H1 (cell line): ENCODE measurements at regions not wholly inside any gene's neighbourhood (a gene's known extent, or its start where the extent isn't known, plus 50 kb on each side); places are given as distances from the start of the nearest gene placed in this dataset.

Experiments
- CTCF ChIA-PET: fragments of 300-600 bp; sonication (Branson Sonifier 250); formaldehyde crosslinking; loops from one replicate; lab custom pipeline; 2021; ENCODE audit not compliant: partially characterized antibody; lab: Charles Lee
- POLR2A ChIA-PET: fragments of 300-600 bp; sonication (Branson Sonifier 250); formaldehyde crosslinking; loops from one replicate; lab custom pipeline; 2021; ENCODE audit warnings: inconsistent platforms; ENCODE audit not compliant: partially characterized antibody; lab: Charles Lee
- DNase-seq, 2 experiments: peaks; one replicate each; pipeline versions ENCODE4 v3.0.0 to v3.0.0-alpha.2; 2010 to 2022; ENCODE audit warnings: low spot score in 2 of 2, low read depth in 1 of 2, mixed read lengths in 1 of 2
- FAIRE-seq: peaks from 2 replicates; lab custom pipeline; 2011; peaks lifted over from hg19 to GRCh38; lab: Jason Lieb, UNC
- H2AFZ ChIP-seq: 2 replicates; pipeline ENCODE4 v1.8.1; 2012; ENCODE audit warnings: low read length, inconsistent platforms
- H2AK5ac ChIP-seq: 2 replicates; pipeline ENCODE4 v1.6.1; 2013; ENCODE audit warnings: low read depth, low read length
- H2BK120ac ChIP-seq: replicated peaks from 2 replicates; pipeline ENCODE3; 2013; ENCODE audit warnings: low read depth, low read length, inconsistent platforms
- H2BK12ac ChIP-seq: 2 replicates; pipeline ENCODE4 v1.6.1; 2013; ENCODE audit warnings: low read depth, low read length
- H2BK15ac ChIP-seq: 2 replicates; pipeline ENCODE4 v1.6.1; 2013; ENCODE audit warnings: low read length
- H2BK20ac ChIP-seq: 2 replicates; pipeline ENCODE4 v1.6.1; 2013; ENCODE audit warnings: low read length
- H2BK5ac ChIP-seq: 2 replicates; pipeline ENCODE4 v1.6.1; 2013; ENCODE audit warnings: low read depth, low read length
- H3K14ac ChIP-seq: 2 replicates; pipeline ENCODE4 v1.6.1; 2013; ENCODE audit warnings: inconsistent platforms; ENCODE audit not compliant: insufficient read length
- H3K18ac ChIP-seq: 2 replicates; pipeline ENCODE4 v1.6.1; 2013; ENCODE audit warnings: low read length; ENCODE audit errors: extremely low read depth
- H3K23ac ChIP-seq: 2 replicates; pipeline ENCODE4 v1.6.1; 2013; ENCODE audit warnings: inconsistent platforms; ENCODE audit not compliant: insufficient read length
- H3K23me2 ChIP-seq: 2 replicates; pipeline ENCODE4 v1.6.1; 2013; ENCODE audit warnings: low read depth, low read length
- H3K27ac ChIP-seq: 2 replicates; pipeline ENCODE4 v1.6.1; 2011; ENCODE audit warnings: low read depth, low read length, inconsistent platforms
- H3K27me3 ChIP-seq, 4 experiments: replicated peaks in 1 of 4; 1 replicate in 1 of 4; 2 replicates in 3 of 4; pipeline versions ENCODE4 v1.6.1 to v1.8.1; 2011 to 2013; ENCODE audit warnings: low read length in 3 of 4, mild to moderate bottlenecking in 3 of 4, inconsistent platforms in 2 of 4, mixed read lengths in 2 of 4, moderate library complexity in 1 of 4; ENCODE audit not compliant: control insufficient read depth in 3 of 4, insufficient read depth in 3 of 4; ENCODE audit errors: extremely low read depth in 1 of 4
- H3K36me3 ChIP-seq, 4 experiments: 2 replicates each; pipeline versions ENCODE4 v1.6.1 to v1.8.1; 2011 to 2013; ENCODE audit warnings: mild to moderate bottlenecking in 4 of 4, low read length in 3 of 4, moderate library complexity in 2 of 4, control low read depth in 1 of 4, inconsistent platforms in 1 of 4; ENCODE audit not compliant: insufficient read depth in 4 of 4, control insufficient read depth in 2 of 4
- H3K4ac ChIP-seq: replicated peaks from 2 replicates; pipeline ENCODE3; 2013; ENCODE audit warnings: low read length, low read depth, mixed read lengths, inconsistent platforms; ENCODE audit not compliant: insufficient read length
- H3K4me1 ChIP-seq, 4 experiments: replicated peaks in 1 of 4; 1 replicate in 1 of 4; 2 replicates in 3 of 4; pipeline versions ENCODE4 v1.6.1 to v1.8.1; 2011 to 2013; ENCODE audit warnings: low read length in 3 of 4, inconsistent platforms in 2 of 4, mixed read lengths in 1 of 4; ENCODE audit not compliant: insufficient read depth in 4 of 4, control insufficient read depth in 3 of 4
- H3K4me2 ChIP-seq, 2 experiments: 2 replicates each; pipeline versions ENCODE4 v1.6.1 to v1.8.1; 2011 to 2013; ENCODE audit warnings: low read depth in 2 of 2, low read length in 2 of 2, control low read depth in 1 of 2, inconsistent platforms in 1 of 2, mild to moderate bottlenecking in 1 of 2; ENCODE audit not compliant: insufficient read depth in 1 of 2
- H3K4me3 ChIP-seq, 4 experiments: fragments of 200-600, 300-600 bp in 1 of 4; sonication (generic), shearing (Covaris generic), sonication (Bioruptor Twin) in 1 of 4; 2 replicates each; pipeline versions ENCODE4 v1.5.1 to v1.8.1; 2011 to 2016; ENCODE audit warnings: low read length in 4 of 4, low read depth in 3 of 4, control low read depth in 2 of 4, inconsistent platforms in 2 of 4, mild to moderate bottlenecking in 2 of 4, mixed read lengths in 1 of 4, moderate library complexity in 1 of 4; ENCODE audit not compliant: insufficient read depth in 2 of 4; ENCODE audit errors: extremely low read depth in 1 of 4
- H3K56ac ChIP-seq: replicated peaks from 2 replicates; pipeline ENCODE3; 2013; ENCODE audit warnings: low read depth, mild to moderate bottlenecking, mixed read lengths, low read length, inconsistent platforms; ENCODE audit not compliant: insufficient read length
- H3K79me1 ChIP-seq: 2 replicates; pipeline ENCODE4 v1.6.1; 2013; ENCODE audit warnings: low read depth, low read length, control low read depth
- H3K79me2 ChIP-seq, 2 experiments: 2 replicates each; pipeline versions ENCODE4 v1.6.1 to v1.8.1; 2012 to 2013; ENCODE audit warnings: low read length in 2 of 2, mild to moderate bottlenecking in 2 of 2, inconsistent platforms in 1 of 2; ENCODE audit not compliant: insufficient read depth in 2 of 2, control insufficient read depth in 1 of 2
- H3K9ac ChIP-seq, 4 experiments: replicated peaks in 1 of 4; 1 replicate in 1 of 4; 2 replicates in 3 of 4; pipeline versions ENCODE4 v1.6.1 to v1.8.1; 2011 to 2013; ENCODE audit warnings: low read depth in 3 of 4, low read length in 3 of 4, control low read depth in 2 of 4, mild to moderate bottlenecking in 2 of 4, moderate library complexity in 2 of 4, inconsistent platforms in 1 of 4; ENCODE audit errors: extremely low read depth in 1 of 4
- H3K9me3 ChIP-seq, 2 experiments: 2 replicates each; pipeline versions ENCODE4 v1.6.1 to v1.8.1; 2012 to 2013; ENCODE audit warnings: mild to moderate bottlenecking in 2 of 2, moderate library complexity in 2 of 2, control low read depth in 1 of 2, inconsistent platforms in 1 of 2, low read depth in 1 of 2, low read length in 1 of 2, mixed read lengths in 1 of 2; ENCODE audit not compliant: insufficient read depth in 2 of 2
- H4K20me1 ChIP-seq, 2 experiments: replicated peaks in 1 of 2; 2 replicates each; pipeline versions ENCODE3 to v1.8.1; 2011 to 2013; ENCODE audit warnings: inconsistent platforms in 2 of 2, low read length in 2 of 2, mild to moderate bottlenecking in 1 of 2; ENCODE audit not compliant: insufficient read depth in 2 of 2, control insufficient read depth in 1 of 2
- H4K5ac ChIP-seq: 2 replicates; pipeline ENCODE4 v1.6.1; 2013; ENCODE audit warnings: low read length, low read depth, mixed read lengths, inconsistent platforms; ENCODE audit not compliant: insufficient read length
- H4K8ac ChIP-seq: 2 replicates; pipeline ENCODE4 v1.8.0; 2013; ENCODE audit warnings: mild to moderate bottlenecking, moderate library complexity, low read length, inconsistent platforms; ENCODE audit not compliant: insufficient read depth; ENCODE audit errors: extremely low read depth
- H4K91ac ChIP-seq: replicated peaks from 2 replicates; pipeline ENCODE3; 2013; ENCODE audit warnings: low read length, mixed read lengths, inconsistent platforms; ENCODE audit not compliant: insufficient read length
- ASH2L ChIP-seq: fragments of 200-600, 300-600 bp; sonication (generic); IDR thresholded peaks from one replicate; pipeline ENCODE4 v1.7.1; 2017; ENCODE audit warnings: low read length
- BACH1 ChIP-seq: IDR thresholded peaks from 2 replicates; pipeline ENCODE4 v1.6.1; 2012; ENCODE audit warnings: low read length, improper control_type of control experiment
- CEBPB ChIP-seq: IDR thresholded peaks from 2 replicates; pipeline ENCODE4 v1.6.1; 2012; ENCODE audit warnings: low read depth, low read length
- JUND ChIP-seq: IDR thresholded peaks from 2 replicates; pipeline ENCODE4 v1.6.1; 2011; ENCODE audit warnings: mild to moderate bottlenecking, improper control_type of control experiment, low read length
- MAX ChIP-seq: IDR thresholded peaks from 2 replicates; pipeline ENCODE4 v1.6.1; 2012; ENCODE audit warnings: inconsistent platforms
- RXRA ChIP-seq: IDR thresholded peaks from 2 replicates; pipeline ENCODE4 v1.6.1; 2011; ENCODE audit warnings: low read depth, mild to moderate bottlenecking, low read length, moderate library complexity; ENCODE audit not compliant: insufficient read depth
- SIRT6 ChIP-seq: IDR thresholded peaks from one replicate; pipeline ENCODE4 v1.7.1; 2012; ENCODE audit warnings: low read length, inconsistent platforms
- SP1 ChIP-seq: IDR thresholded peaks from 2 replicates; pipeline ENCODE4 v1.6.1; 2011; ENCODE audit warnings: low read depth, low read length
- SUZ12 ChIP-seq: fragments of 200-600 bp; sonication (generic); IDR thresholded peaks from 2 replicates; pipeline ENCODE4 v1.6.1; 2012; ENCODE audit warnings: mild to moderate bottlenecking, inconsistent platforms, low read length, moderate library complexity, mixed read lengths
- TAF1 ChIP-seq: IDR thresholded peaks from 2 replicates; pipeline ENCODE4 v1.6.1; 2011; ENCODE audit warnings: mild to moderate bottlenecking, low read depth, low read length
- WGBS, 2 experiments: shearing (Covaris generic) in 1 of 2; methylation state at CpG; one replicate each; pipeline versions ENCODE4 v1.1.6 to v1.1.7; 2013 to 2015; ENCODE audit warnings: low lambda C conversion rate in 2 of 2, mixed read lengths in 2 of 2, inconsistent platforms in 1 of 2, low coverage in 1 of 2, missing lambda C conversion rate in 1 of 2; ENCODE audit not compliant: insufficient replicate concordance in 2 of 2, insufficient coverage in 1 of 2, insufficient read length in 1 of 2; ENCODE audit errors: extremely low coverage in 1 of 2, missing lambda C conversion rate in 1 of 2; 5-methylcytosine and 5-hydroxymethylcytosine counted together

DNA sequence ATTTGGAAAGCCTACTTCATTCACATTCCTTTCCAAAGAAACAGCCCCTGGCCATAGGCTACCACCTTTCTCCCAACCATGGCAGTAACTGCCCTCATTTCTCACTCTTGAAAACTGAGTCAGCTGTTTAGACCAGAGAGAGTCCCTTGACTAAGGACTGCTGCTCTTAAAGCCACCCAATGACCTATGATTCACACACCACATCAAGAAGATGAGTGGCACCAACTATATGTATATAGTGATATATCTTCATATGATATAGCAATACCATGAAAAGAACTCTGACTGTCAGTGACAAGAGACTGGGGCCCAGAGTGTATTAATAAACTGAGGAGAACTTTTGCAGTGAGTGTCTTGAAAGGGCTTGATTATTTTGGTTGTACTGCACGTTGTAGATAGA lies 404.5 kb upstream of the ASIC2 start:
- H4K8ac ChIP-seq = no peak overlapping the region
- H3K36me3 ChIP-seq = no peaks in the 10 kb centered on the region
- no peak overlapping the region for H2BK12ac ChIP-seq
- POLR2A ChIA-PET = no interaction called here
- no peak overlapping the region for H3K4me3 ChIP-seq
- H3K79me2 ChIP-seq = no peaks in the 10 kb centered on the region
- H3K4me1 ChIP-seq = no peaks in the 10 kb centered on the region
- no peak overlapping the region for H4K5ac ChIP-seq
- H3K79me1 ChIP-seq = no peaks in the 10 kb centered on the region
- no peaks in the 10 kb centered on the region for H4K20me1 ChIP-seq
- CTCF ChIA-PET = interaction anchor here (1.5 kb wide), 1 partner anchor 11 kb away, joined by 3 read pairs; no protein-coding TSS in a partner anchor
- H3K23ac ChIP-seq = no peak overlapping the region
- no peak overlapping the region for H2BK5ac ChIP-seq
- H3K18ac ChIP-seq = no peak overlapping the region
- no peak overlapping the region for H2BK15ac ChIP-seq
- H3K14ac ChIP-seq = no peak overlapping the region
- no peak overlapping the region for H2BK120ac ChIP-seq
- H3K27me3 ChIP-seq = no peaks in the 10 kb centered on the region
- no peak overlapping the region for H3K56ac ChIP-seq
- no peak overlapping the region for H3K9ac ChIP-seq
- no peaks in the 10 kb centered on the region for H3K9me3 ChIP-seq
- no peak overlapping the region for H3K27ac ChIP-seq
- DNase-seq = no peak
- H3K4ac ChIP-seq = no peak overlapping the region
- H2AK5ac ChIP-seq = no peak overlapping the region
- H3K23me2 ChIP-seq = no peaks in the 10 kb centered on the region; the same call in 1 of the 2 replicates
- WGBS, 2 experiments = 89% methylated on average over 1 of the region's 1 CpG; no CpG with 5 or more reads in 1 of the 2 experiments
- no peak overlapping the region for H2BK20ac ChIP-seq
- no peak overlapping the region for H3K4me2 ChIP-seq
- no peak for FAIRE-seq
- no peak overlapping the region for H2AFZ ChIP-seq
- no peak overlapping the region for H4K91ac ChIP-seq
- no peak for TF ChIP-seq CEBPB
- TF ChIP-seq SP1 = no peak
- TF ChIP-seq SUZ12 = no peak
- TF ChIP-seq SIRT6 = no peak
- no peak for TF ChIP-seq ASH2L
- no peak for TF ChIP-seq JUND
- no peak for TF ChIP-seq BACH1
- no peak for TF ChIP-seq MAX
- no peak for TF ChIP-seq TAF1
- TF ChIP-seq RXRA = no peak
